ENCODE measurements at regions not wholly inside any gene's neighbourhood (a gene's known extent, or its start where the extent isn't known, plus 50 kb on each side); places are given as distances from the start of the nearest gene placed in this dataset.

DNA sequence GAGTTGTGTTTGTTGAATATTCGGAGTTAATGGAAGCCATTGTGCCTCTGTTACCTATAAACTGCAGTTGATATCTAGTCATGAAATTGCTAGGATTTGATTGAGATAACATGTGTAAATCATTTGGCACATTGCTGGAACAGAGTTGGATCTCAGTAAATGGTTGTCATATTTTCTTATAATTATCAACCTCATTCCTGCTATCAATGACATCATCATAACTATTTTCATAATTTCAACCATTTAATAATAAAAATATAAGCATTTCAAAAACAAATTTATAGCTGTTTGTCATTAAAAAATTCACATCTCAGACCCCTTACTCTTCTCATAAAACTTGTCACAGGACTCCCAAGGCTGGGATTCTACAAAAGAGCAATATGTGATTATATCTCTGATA is 133.4 kb downstream of the PTGER3 start:
- CTCF ChIA-PET, result no interaction called here
- H3K36me3 Mint-ChIP-seq, result no peaks in the 10 kb centered on the region
- no peak overlapping the region for H3K27ac Mint-ChIP-seq
- H3K9me3 Mint-ChIP-seq (ENCODE audit: low read depth), result no peaks in the 10 kb centered on the region
- DNase-seq (no peak), ATAC-seq (no peak)
- H3K27me3 Mint-ChIP-seq, result no peaks in the 10 kb centered on the region
- H3K4me3 Mint-ChIP-seq, result no peak overlapping the region
- no peaks in the 10 kb centered on the region for H3K4me1 Mint-ChIP-seq

DNA sequence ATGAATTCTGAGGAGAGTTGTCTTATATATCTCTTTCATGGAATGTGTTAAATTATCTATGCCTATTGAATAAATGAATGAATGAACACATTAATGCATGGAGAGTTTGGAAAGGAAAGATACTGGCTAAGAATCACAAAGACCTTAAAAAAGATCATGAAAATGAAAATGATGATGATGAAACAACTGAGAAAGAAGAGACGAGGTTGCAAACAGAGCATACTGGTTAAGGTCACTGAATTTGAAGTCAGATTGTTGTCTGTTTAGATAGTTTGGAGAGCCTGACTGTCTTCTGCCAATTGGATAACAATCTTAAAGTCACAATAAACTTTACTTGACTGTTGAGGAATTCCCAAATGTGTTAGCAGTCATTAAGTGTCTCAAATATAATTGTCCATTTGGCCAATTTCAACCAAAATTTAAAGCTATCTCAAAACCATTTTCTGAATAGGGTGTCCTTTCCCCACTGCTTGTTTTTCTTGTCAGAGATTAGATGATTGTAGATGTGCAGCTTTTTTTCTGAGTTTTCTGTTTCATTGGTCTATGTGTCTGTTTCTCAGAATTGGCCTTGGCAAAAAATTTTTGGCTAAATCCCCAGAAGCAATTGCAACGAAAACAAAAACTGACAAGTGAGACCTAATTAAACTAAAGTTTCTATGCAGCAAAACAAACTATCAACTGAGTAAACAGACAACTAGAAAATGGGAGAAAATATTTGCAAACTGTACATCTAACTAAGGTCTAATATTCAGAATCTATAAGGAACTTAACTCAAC is 132.2 kb downstream of the PTGER3 start:
- Mint-ChIP-seq H3K27me3 (no peaks in the 10 kb centered on the region), H3K4me3 (no peak overlapping the region), H3K36me3 (no peaks in the 10 kb centered on the region), H3K9me3 (ENCODE audit: low read depth) (peaks cover under 1% of the 10 kb centered on the region), H3K4me1 (no peaks in the 10 kb centered on the region), H3K27ac (no peak overlapping the region)
- no peak for ATAC-seq
- no peak for DNase-seq
- CTCF ChIA-PET, result no interaction called here

DNA sequence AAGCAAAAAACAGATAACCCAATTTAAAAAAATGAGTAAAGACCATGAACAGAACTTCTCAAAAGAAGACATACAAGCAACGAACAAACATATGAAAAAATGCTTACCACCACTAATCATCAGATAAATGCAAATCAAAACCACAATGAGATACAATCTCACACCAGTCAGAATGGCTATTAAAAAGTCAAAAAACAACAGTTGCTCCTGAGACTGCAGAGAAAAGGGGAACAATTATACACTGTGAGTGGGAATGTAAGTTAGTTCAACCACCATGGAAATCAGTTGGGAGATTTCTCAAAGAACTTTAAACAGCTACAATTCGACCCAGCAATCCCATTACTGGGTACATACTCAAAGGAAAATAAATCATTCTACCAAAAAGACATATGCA is 131.6 kb downstream of the PTGER3 start:
- H3K9me3 Mint-ChIP-seq (ENCODE audit: low read depth), result peaks cover 2% of the 10 kb centered on the region
- H3K27me3 Mint-ChIP-seq, result no peaks in the 10 kb centered on the region
- H3K4me1 Mint-ChIP-seq, result no peaks in the 10 kb centered on the region
- no peak overlapping the region for H3K4me3 Mint-ChIP-seq
- H3K27ac Mint-ChIP-seq, result no peak overlapping the region
- ATAC-seq, result no peak
- H3K36me3 Mint-ChIP-seq, result no peaks in the 10 kb centered on the region
- no peak for DNase-seq
- CTCF ChIA-PET, result no interaction called here

DNA sequence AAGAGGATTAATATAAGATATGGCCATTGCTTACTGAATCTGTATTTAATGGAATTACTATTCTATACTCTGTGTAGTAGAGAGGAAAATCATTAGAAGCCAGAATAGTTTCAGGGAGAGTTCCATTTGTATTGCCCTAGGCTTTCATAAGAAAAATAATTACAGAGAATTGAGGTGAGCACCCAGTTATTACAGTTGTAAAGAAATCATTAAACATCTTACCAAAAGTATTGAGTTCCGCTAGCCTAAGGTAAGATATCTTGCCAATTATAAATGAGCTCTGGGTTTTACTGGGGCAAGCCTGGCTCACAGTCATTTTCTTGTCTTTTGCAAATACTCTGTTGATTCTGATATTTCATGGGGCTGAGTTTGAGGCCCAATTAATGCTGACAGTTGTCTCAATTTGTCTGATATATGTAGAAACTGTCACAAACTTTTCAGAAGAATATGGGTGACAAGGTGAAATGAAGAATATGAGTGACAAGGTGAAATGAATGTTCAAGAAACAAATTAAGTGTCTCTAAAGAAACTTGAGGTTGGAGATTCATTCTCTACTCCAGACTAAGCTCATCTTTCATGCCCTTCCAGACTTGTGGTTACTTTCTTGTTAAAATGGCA is 127.8 kb downstream of the PTGER3 start:
- CTCF ChIA-PET, result no interaction called here
- H3K4me1 Mint-ChIP-seq, result no peaks in the 10 kb centered on the region

More for the DNA sequence above, 127.8 kb downstream of the PTGER3 start:
- Mint-ChIP-seq H3K4me3 (no peak overlapping the region), H3K27ac (no peak overlapping the region), H3K36me3 (no peaks in the 10 kb centered on the region), H3K27me3 (no peaks in the 10 kb centered on the region), H3K9me3 (ENCODE audit: low read depth) (peaks cover 13% of the 10 kb centered on the region)
- ATAC-seq (no peak), DNase-seq (no peak)

All from activated CD8-positive, alpha-beta memory T cell treated with anti-CD3 and anti-CD28 coated beads, Interleukin-2, amount 10 ng/mL, durations not matched to agents 7 days and 5 days (primary cell).